ENCODE measurements at regions not wholly inside any gene's neighbourhood (a gene's known extent, or its start where the extent isn't known, plus 50 kb on each side); places are given as distances from the start of the nearest gene placed in this dataset.

- TF ChIP-seq ZNF2 (tag by site-specific recombination; IDR thresholded peaks at IDR 0.05) (no peak), ZNF146 (tag by site-specific recombination; IDR thresholded peaks at IDR 0.05) (no peak), GLI2 (tag by site-specific recombination; IDR thresholded peaks at IDR 0.05; ENCODE audit: borderline replicate concordance, low read depth) (no peak), ZNF391 (tag by site-specific recombination; IDR thresholded peaks at IDR 0.05; ENCODE audit: borderline replicate concordance, low read depth) (no peak), RBAK (tag by site-specific recombination; IDR thresholded peaks at IDR 0.05) (no peak), ZNF266 (tag by site-specific recombination; IDR thresholded peaks at IDR 0.05; ENCODE audit: low read depth) (no peak), ZNF433 (tag by site-specific recombination; IDR thresholded peaks at IDR 0.05; ENCODE audit: low read depth) (no peak), ZBTB11 (tag by site-specific recombination; conservative IDR thresholded peaks at IDR 0.05; ENCODE audit: low read depth) (no peak), ZBTB17 (tag by site-specific recombination; IDR thresholded peaks at IDR 0.05) (no peak), GLIS2 (tag by site-specific recombination; IDR thresholded peaks at IDR 0.05) (no peak), OVOL3 (tag by site-specific recombination; IDR thresholded peaks at IDR 0.05) (no peak), PRDM4 (tag by site-specific recombination; IDR thresholded peaks at IDR 0.05) (no peak), ZNF157 (tag by site-specific recombination; IDR thresholded peaks at IDR 0.05) (no peak), ZNF133 (tag by site-specific recombination; IDR thresholded peaks at IDR 0.05) (no peak)
- no peak overlapping the region for H3K4me3 ChIP-seq (ENCODE audit: low read depth, low read length)
- ChIA-PET CTCF (no interaction called here), POLR2A (no interaction called here)
- no peaks in the 10 kb centered on the region for H3K36me3 ChIP-seq (ENCODE audit: control insufficient read depth in 2 of 2, insufficient read depth in 1 of 2, low read length in 2 of 2)
- no peaks in the 10 kb centered on the region for H3K9me3 ChIP-seq (ENCODE audit: control insufficient read depth, insufficient read depth, low read depth, low read length)
- no peak overlapping the region for H3K27ac ChIP-seq (ENCODE audit: extremely low read depth, low read depth, low read length)
- no peaks in the 10 kb centered on the region for H3K4me1 ChIP-seq (ENCODE audit: control insufficient read depth, insufficient read depth, low read length)
Measured at GRCh38 chr9:11686733-11687132, 1006.5 kb upstream of the TYRP1 start.

- H3K27ac ChIP-seq (ENCODE audit: extremely low read depth, low read depth, low read length), result no peak overlapping the region
- no peaks in the 10 kb centered on the region for H3K9me3 ChIP-seq (ENCODE audit: control insufficient read depth, insufficient read depth, low read depth, low read length)
- H3K4me3 ChIP-seq (ENCODE audit: low read depth, low read length), result no peak overlapping the region
- POLR2A ChIA-PET, result no interaction called here
- CTCF ChIA-PET, result no interaction called here
- no peaks in the 10 kb centered on the region for H3K4me1 ChIP-seq (ENCODE audit: control insufficient read depth, insufficient read depth, low read length)
- H3K36me3 ChIP-seq (ENCODE audit: control insufficient read depth in 2 of 2, insufficient read depth in 1 of 2, low read length in 2 of 2), result no peaks in the 10 kb centered on the region
- no peak for TF ChIP-seq ZNF571 (tag by site-specific recombination; IDR thresholded peaks at IDR 0.05)
- no peak for TF ChIP-seq ZNF16 (tag by site-specific recombination; IDR thresholded peaks at IDR 0.05; ENCODE audit: low read depth)
- no peak for TF ChIP-seq ZNF366 (tag by site-specific recombination; conservative IDR thresholded peaks at IDR 0.05)
- TF ChIP-seq TSHZ1 (tag by site-specific recombination; IDR thresholded peaks at IDR 0.05; ENCODE audit: borderline replicate concordance), result no peak
- TF ChIP-seq TRIM28 (IDR thresholded peaks at IDR 0.05; ENCODE audit: borderline replicate concordance, low read length), result no peak
- TF ChIP-seq ZNF830 (tag by site-specific recombination; IDR thresholded peaks at IDR 0.05; ENCODE audit: low read depth), result no peak
- TF ChIP-seq ZNF2 (tag by site-specific recombination; IDR thresholded peaks at IDR 0.05), result no peak
- no peak for TF ChIP-seq ZNF624 (tag by site-specific recombination; IDR thresholded peaks at IDR 0.05)
- no peak for TF ChIP-seq ZNF626 (tag by site-specific recombination; IDR thresholded peaks at IDR 0.05)
- TF ChIP-seq ZNF580 (tag by site-specific recombination; IDR thresholded peaks at IDR 0.05), result no peak
- no peak for TF ChIP-seq ZNF157 (tag by site-specific recombination; IDR thresholded peaks at IDR 0.05)
- TF ChIP-seq ZNF449 (tag by site-specific recombination; IDR thresholded peaks at IDR 0.05), result no peak
- no peak for TF ChIP-seq GLIS1 (tag by site-specific recombination; IDR thresholded peaks at IDR 0.05)
Measured at GRCh38 chr9:11697126-11697525, 996.1 kb upstream of the TYRP1 start.

All from HEK293 (cell line).